HFF-Myc (cell line): ENCODE measurements at regions not wholly inside any gene's neighbourhood (a gene's known extent, or its start where the extent isn't known, plus 50 kb on each side); places are given as distances from the start of the nearest gene placed in this dataset.

Experiments
- DNase-seq: peaks from one replicate; pipeline ENCODE4 v3.0.0-alpha.2; 2011; ENCODE audit warnings: low read depth; ENCODE audit errors: extremely low read depth
- H3K4me3 ChIP-seq: replicated peaks from 2 replicates; pipeline ENCODE4 v1.5.1; 2011; ENCODE audit warnings: low read depth, mild to moderate bottlenecking, control low read depth, low read length
- TF ChIP-seq, protein P1 (sequence below): IDR thresholded peaks from 2 replicates; pipeline ENCODE4 v1.5.1; 2012; ENCODE audit warnings: mild to moderate bottlenecking, low read depth, low read length, control low read depth; ENCODE audit errors: missing control alignments

DNA sequence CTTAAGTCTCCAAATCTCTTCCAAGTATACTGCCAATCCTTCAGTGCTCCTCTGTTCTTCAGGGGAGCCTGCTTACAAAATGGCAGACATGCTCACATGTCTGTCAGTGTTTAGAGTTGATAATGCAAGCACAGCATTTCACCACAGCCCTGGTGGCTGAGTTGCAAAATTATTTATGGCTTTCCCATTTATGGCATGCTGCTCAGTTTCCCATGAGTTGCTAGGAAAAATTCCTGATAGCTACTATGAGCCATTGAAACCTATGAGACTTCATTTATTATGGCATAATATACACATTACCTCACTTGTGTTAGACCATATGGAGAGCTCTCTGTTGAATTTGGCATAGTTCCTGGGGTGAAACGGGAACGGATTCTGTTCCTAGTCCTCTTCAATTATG, 448.7 kb upstream of the TCF4 start:
- H3K4me3 ChIP-seq: no peak overlapping the region
- no peak for DNase-seq
- TF ChIP-seq, protein P1, sequence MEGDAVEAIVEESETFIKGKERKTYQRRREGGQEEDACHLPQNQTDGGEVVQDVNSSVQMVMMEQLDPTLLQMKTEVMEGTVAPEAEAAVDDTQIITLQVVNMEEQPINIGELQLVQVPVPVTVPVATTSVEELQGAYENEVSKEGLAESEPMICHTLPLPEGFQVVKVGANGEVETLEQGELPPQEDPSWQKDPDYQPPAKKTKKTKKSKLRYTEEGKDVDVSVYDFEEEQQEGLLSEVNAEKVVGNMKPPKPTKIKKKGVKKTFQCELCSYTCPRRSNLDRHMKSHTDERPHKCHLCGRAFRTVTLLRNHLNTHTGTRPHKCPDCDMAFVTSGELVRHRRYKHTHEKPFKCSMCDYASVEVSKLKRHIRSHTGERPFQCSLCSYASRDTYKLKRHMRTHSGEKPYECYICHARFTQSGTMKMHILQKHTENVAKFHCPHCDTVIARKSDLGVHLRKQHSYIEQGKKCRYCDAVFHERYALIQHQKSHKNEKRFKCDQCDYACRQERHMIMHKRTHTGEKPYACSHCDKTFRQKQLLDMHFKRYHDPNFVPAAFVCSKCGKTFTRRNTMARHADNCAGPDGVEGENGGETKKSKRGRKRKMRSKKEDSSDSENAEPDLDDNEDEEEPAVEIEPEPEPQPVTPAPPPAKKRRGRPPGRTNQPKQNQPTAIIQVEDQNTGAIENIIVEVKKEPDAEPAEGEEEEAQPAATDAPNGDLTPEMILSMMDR: no peak

DNA sequence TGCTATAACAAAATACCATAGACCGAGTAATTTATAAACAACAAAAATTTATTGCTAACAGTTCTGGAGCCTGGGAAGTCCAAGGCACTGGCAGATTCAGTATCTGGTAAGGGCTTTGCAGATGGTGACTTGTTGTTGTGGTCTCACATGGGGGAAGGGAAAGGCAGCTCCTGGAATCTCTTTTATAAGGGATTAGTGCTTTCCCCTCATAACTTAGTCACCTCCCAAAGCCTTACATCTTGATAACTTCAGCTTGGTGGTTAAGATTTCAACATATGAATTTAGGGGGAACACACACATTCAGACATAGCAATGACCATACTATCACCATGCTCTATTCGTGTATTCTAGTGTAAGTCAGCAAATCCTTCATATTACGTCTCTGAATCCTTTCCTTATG, 447.6 kb upstream of the TCF4 start:
- H3K4me3 ChIP-seq: no peak overlapping the region
- DNase-seq: no peak
- TF ChIP-seq, protein P1: no peak

DNA sequence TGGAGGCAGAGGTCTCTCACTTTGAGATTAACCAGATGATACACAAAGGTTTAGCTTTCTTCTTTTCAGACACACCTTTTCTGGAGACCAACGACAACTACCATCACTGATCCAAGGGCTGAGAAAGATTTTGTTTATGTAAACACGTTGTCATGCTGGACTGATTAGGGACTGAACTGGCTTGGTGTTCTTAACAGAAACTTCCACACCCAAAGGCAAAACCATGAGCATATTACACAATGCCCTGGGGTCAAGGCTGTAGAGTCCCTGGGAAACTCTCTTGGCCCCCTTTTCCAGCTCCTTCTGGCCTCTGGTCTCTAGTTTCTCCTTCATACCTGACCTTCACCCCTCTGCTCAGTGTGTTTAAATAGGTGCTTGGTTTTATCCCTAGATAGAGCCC, 447.0 kb upstream of the TCF4 start:
- no peak for DNase-seq
- TF ChIP-seq, protein P1: no peak
- no peak overlapping the region for H3K4me3 ChIP-seq

DNA sequence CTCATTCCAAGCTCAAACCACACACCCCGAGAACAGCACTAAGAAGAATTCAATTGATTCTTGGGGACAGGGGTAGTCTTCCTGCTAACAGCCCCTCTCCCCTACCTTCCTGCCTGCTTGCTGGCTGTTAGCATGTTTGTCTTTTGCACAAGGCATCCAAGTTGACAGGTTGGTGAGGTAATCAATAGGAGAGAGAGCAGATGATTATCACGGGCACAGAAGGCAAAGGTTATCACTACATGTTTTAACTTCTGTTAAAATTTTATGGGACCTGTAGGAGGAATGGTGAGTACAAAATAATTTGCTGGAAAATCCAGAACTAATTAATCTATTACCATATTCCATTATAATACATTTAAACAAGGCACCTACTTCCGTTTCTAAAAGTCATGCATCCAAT, 442.1 kb upstream of the TCF4 start:
- H3K4me3 ChIP-seq: no peak overlapping the region
- DNase-seq: no peak
- TF ChIP-seq, protein P1: no peak

DNA sequence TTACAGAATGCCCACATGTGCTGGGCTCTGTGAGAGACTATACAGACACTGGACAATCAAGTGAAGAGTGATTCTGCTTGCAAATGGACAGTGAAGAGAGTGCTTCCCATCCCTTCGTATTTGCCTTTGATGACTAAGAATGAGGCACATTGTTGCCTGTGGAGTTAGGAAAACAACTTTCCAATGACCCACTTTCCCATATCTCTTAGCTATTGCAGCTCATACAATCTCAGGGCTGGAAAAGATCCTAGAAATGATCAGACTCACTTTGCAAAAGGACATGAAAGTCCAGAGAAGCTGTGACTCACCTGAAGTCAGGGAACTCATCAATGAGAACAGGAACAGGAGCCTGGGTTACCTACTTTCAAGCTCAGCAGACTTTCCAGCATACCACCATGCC, 440.5 kb upstream of the TCF4 start:
- no peak for DNase-seq
- H3K4me3 ChIP-seq: no peak overlapping the region
- TF ChIP-seq, protein P1: no peak

DNA sequence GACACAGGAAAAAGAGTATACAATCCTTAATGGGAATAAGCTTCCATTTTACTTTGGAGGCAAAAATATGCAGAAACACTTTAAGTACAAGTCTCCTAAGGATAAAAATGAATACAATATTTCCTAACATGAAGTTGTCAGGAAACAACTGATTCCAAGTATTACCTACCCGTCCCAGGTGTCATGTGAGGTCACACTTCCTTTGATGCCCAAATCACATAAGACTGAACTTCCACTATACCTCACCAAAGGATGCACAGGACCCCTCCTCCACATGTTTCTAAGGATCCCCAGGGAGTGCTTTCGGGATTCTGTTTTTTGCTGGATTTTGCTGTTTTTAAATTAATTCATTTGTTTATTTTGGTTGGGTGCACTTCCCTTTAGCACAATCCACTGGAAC, 438.5 kb upstream of the TCF4 start:
- TF ChIP-seq, protein P1: no peak
- H3K4me3 ChIP-seq: no peak overlapping the region
- DNase-seq: no peak

DNA sequence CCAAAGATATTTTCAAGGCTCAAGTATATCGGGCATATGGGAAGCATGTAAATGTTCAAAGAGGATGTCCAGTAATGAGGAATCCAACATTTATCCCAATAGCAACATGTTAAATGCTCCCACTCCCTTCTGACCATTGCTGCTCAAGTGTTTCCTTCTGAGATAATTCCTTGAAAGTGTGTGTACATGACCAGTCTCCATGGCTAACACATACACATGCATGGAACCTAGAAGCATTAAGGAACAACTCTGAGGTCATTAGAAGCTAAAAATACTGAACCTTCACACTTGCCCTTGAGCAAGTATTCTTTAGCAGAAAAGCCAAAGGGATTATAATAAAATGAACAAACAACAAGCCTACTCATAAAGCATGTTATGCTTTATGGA, 433.8 kb upstream of the TCF4 start:
- TF ChIP-seq, protein P1: no peak
- DNase-seq: no peak
- H3K4me3 ChIP-seq: no peak overlapping the region
